Stromal cell of bone marrow (primary cell): ENCODE measurements at regions not wholly inside any gene's neighbourhood (a gene's known extent, or its start where the extent isn't known, plus 50 kb on each side); places are given as distances from the start of the nearest gene placed in this dataset.
"Not testable (repeated sequence)": the region's sequence is repeated elsewhere in the genome, so short reads cannot be mapped to it uniquely, and the experiment has no call there.

ENCODE experiments used
- DNase-seq: peaks from one replicate; pipeline ENCODE4 v3.0.0-alpha.2; 2012; ENCODE audit warnings: low read depth

DNA sequence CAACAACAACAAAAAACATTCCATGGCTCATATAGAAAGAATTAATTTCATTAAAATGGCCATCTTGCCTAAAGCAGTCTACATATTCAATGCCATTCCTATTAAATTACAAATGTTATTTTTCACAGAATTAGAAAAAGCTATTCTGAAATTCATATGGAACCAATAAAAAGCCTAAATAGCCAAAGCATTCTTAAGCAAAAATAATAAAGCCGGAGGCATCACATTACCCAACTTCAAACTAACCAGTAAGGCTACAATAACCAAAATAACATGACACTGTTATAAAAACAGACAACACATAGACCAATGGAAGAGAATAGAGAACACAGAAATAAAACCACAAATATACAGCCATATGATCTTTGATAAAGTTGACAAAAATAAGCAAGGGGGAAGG, 330.4 kb downstream of the KIF20B start:
- no peak for DNase-seq

DNA sequence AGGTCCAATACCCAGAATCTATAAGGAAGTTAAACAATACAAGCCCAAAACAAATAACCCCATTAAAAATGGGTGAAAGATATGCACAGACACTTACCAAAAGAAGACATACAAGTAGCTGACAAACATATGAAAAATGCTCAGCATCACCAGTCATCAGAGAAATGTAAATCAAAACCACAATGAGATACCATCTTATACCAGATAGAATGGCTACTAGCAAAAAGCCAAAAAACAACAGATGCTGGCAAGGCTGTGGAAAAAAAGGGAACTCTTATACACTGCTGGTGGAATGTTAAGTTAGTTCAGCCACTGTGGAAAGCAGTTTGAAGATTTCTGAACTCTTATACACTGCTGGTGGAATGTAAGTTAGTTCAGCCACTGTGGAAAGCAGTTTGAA, 331.1 kb downstream of the KIF20B start:
- no peak for DNase-seq

DNA sequence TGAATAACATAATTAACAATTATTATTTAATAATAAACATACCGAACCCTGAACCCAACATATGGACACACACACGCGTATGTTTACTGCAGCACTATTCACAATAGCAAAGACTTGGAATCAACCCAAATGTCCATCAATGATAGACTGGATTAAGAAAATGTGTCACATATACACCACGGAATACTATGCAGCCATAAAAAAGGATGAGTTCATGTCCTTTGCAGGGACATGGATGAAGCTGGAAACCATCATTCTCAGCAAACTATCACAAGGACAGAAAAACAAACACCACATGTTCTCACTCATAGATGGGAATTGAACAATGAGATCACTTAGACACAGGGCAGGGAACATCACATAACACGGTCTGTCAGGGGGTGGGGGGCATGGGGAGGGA, 333.5 kb downstream of the KIF20B start:
- not testable (repeated sequence) for DNase-seq

DNA sequence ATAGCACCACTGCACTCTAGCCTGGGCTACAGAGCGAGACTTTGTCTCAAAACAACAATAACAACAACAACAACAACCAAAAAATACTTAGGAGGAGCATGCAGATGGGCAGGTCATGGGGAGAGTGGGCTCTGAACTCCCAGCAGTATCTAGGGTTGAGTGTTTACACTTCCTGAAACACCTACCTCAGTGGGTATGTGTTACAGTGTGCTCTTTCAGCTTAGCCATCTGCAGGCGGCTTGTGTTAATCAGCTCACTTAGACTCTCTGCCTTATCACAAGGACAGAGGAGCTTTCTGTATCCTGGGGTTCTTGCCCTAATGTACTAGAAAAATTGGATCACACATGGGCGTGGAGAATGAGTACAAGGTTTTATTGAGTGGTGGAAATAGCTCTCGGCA, 340.2 kb downstream of the KIF20B start:
- no peak for DNase-seq

DNA sequence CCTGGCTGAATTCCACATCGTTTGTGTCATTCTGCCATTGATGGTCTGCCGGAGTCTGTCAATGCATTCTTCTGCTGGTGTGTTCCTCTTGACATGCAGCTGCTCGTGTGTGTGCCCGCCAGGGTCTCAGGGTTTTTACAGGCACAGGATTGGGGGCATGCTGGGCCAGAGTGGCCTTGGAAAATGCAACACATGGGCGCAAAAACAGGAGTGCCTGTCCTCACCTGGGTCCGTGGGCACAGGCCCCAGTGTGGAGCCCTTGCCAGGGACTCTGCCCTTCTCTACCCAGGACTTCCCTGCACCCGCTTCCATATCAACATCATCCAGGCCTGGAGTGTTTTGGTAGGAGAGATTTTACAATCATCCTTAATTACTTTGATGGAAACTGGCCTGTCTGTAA, 340.7 kb downstream of the KIF20B start:
- no peak for DNase-seq

DNA sequence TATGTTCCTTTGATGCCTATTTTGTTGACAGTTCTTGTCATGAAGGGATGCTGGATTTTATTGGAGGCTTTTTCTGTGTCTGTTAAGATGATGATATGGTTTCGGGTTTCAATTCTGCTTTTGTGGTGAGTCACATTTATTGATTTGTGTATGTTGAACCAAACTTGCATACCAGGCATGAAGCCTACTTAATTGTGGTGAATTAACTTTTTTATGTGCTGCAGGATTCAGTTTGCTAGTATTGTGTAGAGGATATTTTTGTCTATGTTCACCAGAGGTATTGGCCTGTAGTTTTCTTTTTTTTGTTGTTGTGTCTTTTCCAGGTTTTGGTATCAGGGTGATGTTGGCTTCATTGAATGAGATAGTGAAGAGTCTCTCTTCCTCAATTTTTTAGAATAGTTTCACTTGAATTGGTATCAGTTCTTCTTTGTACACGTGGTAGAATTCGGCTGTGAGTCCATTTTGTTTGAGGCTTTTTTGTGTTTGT, 345.9 kb downstream of the KIF20B start:
- no peak for DNase-seq

DNA sequence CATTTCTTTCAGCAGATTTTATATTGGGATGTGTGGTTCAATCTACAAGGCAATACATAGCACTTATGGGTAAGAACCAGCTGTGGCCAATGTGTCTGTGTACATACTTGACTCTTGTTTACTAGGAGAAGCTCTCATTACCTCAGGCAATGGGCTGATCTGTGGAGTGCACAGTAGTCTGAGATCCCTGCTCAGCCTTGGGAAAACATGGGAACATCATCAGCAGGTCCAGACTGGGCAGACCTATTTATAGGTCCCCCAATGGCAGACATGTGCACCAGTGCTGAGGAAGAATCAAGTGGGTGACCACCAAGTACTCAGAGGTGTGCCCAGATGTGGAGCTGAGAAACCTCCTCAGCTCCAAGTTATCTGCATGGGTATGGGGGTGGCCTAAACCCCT, 349.7 kb downstream of the KIF20B start:
- no peak for DNase-seq

DNA sequence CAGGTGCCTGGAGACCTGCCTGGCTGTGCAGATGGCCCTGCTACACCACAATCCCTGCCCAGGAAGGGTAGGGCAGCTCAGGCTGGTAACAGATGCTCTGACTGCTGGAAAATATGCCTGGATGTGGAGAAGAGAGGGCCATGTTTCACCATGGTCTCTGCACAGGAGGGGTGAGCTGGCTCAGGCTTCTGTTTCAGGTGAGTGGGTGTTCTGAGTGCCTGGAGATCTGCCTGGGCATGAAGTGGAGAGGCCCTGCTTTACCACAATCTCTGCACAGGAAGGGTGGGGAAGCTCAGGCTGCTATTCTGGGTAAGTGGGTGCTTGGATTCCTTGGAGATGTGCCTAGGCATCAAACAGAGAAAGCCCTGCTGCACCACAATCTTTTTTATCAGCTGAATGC, 350.1 kb downstream of the KIF20B start:
- no peak for DNase-seq

DNA sequence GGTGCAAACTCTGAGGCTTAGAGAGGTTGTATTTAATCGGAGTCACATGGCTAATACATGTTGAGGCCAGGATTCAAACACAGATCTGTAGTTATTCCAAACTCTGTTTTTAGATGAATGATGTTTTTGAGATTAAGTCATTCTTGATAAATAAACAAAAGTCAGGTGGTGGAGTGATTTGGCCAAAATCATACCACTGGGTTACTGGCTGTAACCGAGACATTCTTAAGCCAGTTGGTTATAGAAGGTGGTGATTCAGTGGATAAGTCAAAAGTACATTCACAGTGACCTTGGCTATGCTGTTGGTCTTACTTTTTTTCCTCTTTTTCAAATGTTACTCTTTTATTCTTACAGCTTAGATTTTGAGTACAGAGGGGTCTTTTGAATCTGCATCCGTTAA, 361.4 kb downstream of the KIF20B start:
- no peak for DNase-seq

DNA sequence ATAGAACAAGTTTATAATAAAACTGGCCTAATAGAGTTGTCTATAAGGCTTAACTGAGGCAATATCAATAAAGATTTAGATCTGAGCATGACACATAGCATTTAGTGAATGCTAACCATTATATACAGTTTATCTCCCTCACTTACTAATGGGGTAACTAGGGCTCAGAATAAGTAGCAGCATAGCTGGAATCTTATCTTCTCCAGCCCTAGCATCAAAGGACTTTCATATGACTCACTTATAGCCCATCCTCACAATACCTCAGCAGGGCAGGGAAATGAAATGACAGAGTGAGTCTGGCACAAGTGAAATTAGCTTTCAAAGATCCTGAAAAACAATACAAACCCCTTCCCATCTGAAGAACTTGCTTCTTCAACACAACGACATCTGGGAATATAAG, 362.9 kb downstream of the KIF20B start:
- no peak for DNase-seq

DNA sequence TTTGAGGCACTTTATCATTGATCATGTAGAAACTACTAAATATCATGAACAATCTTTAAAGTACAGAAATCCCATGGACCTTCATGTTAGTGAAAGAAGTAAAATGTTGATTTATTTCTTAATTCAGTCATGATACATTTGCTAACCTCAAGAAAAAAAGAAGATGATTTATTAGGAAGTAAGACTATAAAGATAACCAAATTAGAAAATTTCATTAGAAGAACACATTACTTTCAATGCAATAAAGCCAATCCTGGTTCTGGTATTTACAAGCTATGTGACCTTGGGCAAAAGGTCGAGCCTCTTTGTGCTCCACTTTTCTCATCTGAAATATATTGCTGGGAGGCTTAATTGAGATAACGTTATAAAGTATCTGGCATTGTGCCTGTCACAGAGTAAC, 365.0 kb downstream of the KIF20B start:
- no peak for DNase-seq

DNA sequence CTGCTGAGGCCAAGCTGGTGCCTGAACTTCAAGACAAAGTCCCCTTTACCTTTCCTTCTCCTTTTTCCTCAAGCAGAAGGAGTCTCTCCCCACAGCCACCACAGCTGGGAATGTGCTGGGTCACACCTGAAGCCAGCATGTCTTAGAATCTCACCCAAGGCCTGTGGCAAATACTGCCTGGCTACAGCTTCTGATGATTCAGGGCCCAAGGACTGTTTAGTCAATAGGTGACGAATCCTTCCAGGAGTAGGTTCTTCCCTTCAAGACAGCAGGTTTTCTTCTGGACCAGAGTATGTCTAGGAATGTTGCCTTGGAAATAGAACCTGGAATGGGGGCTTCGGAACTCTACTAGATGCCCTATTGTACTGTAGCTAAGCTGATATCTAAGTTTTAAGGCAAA, 374.6 kb downstream of the KIF20B start:
- no peak for DNase-seq

DNA sequence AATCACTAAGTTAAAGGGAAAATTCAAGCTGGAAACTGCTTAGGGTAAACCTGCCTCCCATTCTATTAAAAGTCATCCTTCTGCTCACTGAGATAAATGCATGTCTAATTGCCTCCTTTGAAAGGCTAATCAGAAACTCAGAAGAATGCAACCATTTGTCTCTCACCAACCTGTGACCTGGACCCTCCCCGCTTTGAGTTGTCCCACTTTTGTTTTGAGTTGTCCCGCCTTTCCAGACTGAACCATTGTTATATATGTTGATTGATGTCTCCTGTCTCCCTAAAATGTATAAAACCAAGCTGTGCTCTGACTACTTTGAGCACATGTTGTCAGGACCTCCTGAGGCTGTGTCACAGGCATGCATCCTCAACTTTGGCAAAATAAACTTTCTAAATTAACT, 378.4 kb downstream of the KIF20B start:
- DNase-seq, result no peak

DNA sequence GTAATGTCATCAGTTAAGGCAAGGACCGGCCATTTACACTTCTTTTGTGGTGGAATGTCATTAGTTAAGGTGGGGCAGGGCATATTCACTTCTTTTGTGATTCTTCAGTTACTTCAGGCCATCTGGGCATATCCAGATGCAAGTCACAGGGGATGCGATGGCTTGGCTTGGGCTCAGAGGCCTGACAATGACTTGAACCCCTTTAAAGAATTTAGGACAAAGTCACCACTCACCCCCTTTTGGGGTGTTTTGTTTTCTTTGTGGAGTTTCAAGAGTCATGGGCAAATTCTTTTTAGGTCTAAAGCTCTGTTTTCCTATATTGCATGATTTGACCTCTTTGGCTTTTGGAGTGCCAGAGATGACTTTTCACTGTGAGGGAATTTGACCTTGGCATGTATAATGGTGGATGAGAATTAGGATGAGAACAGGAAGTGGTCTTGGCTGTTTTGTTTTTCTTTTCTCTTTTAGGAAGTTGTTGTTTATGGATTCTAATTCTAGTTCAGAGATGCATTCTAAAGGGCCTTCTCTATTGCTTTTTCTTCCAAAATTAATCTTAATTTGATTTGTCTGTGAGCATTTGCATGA, 385.3 kb downstream of the KIF20B start:
- DNase-seq, result not testable (repeated sequence)

DNA sequence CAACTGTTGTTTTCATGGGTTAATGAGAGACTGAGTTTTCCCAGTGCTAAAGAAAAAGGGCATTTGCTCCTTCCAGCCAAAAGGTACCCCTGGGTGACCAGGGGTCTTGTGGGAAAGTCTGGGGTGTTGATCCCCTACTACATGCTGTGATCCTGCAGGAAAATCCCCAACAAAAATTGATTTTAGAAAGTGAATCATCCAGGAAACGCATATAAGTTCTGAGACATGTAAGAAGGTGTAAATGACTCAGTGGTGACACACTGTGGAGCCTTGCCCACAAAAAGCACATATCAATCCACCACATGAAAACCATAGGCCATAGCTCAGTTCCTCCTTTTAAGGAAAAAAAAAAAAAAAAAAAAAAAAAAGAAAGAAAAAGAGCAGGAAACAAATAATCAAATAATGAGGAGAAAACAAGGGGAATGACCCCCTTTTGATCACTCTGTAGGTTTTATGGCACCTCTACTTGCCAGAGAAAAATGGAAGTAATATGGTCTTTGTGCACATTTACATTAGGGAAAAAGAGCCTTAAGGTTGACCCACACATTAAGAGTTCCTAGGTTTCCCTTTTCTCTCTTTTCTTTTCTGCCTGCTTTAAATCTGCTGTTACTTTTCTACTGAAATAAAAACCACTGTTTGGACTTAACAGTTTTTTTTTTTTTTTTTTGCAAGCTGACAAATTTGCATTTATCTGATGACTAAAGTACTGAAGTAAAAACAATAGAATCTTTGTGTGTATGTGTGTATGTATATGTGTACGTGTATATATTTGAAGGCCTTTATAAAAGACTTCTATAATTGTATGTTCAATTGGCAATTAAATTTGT, 386.0 kb downstream of the KIF20B start:
- peak; percentile 48 for DNase-seq

DNA sequence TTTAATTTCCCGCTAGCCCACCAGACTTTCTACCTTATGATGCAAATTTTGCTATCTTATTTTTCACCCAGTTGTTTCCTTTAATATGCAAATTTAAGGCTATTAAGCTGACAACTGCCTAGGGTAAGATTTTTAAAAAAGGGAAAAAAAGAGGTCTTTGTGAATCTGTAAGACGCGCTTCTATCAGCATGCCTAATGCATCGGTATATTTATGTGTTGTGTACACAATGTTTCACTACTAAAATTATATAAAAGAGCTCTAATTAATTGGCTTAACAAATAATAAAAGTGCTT, 386.6 kb downstream of the KIF20B start:
- DNase-seq, result no peak

DNA sequence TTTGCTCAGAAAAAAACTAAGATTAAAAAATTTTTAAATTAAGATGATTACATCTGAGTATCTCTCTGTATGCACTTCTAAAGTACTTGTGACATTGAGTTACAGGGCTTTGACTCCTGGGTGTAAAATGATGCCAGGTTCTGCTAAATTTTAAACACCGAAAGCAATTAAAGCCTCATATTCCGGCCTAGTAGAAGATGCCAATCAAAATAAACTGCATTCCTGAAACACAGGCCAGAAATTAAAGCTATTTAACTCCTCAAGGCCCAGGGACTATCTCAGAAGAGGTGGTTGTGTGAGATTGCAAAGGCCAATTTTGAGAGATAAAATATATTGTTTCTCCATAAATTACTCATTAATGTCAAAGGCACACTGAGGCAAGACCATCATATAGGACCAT, 388.3 kb downstream of the KIF20B start:
- no peak for DNase-seq

DNA sequence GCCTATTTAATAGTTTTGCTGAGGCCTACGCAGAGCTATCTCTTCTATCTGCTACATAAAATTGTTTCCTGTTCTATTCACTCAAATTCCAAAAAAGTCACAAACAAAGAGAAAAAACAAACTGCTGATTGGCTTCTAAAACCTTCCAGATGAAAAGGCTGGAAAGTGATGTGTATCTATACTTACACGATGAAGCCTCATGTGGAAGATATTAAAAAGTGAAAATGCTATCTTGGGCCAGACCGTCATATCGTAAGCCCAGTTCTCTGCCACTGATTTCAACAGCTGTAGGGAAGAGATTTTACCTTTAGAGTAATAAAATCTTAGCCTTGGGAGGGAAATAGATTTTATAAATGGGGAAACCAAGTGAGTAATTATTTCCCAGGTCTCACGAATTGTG, 394.8 kb downstream of the KIF20B start:
- no peak for DNase-seq

DNA sequence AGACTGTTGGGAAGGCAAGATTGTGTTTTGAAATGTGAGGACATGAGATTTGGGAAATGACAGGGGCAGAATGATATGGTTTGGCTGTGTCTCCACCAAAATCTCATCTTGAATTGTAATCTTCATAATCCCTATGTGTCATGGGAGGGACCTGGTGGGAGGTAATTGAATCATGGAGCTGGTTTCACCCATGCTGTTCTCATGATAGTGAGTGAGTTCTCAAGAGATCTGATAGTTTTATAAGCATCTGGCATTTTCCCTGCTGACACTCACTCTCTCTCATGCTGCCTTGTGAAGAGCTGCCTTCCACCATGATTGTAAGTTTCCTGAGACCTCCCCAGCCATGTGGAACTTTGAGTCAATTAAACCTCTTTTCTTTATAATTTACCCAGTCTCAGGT, 406.2 kb downstream of the KIF20B start:
- DNase-seq, result not testable (repeated sequence)

DNA sequence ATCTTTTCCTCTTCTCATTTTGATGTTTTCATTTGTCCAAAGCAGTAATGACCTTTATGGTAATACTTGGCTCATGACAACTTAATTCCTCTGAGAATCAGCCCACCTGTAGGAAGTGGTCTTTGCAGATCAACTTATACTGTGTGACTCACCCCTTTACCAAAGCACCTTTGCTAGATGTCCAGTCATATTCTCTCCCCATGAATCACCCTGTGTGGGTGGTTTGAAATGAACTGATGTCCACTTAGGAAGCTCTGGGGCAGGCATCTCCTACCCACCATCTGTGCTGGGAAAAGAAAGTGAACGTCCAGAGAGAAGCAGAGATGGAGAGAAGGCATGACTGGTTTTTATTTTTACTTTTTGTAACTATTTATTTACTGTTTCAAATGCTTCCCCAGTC, 410.3 kb downstream of the KIF20B start:
- no peak for DNase-seq

DNA sequence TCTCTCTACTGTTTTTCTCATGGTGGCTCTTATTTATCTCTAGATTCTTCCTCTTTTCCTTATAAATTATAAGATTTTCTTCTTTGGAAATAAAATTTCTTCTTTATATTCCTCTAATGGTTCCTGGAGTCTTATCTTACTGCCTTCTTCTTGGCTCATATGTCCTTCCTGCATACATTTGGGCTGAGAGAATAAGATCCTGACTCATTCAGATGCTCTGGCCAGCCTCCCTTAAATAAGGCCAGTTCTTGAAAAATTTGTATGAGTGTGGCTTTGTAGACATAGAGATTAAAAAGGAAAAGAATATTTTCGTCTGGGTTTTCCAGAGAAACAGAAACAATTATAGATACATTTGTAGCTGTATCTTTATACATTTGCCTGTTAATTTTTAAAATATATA, 411.3 kb downstream of the KIF20B start:
- no peak for DNase-seq

DNA sequence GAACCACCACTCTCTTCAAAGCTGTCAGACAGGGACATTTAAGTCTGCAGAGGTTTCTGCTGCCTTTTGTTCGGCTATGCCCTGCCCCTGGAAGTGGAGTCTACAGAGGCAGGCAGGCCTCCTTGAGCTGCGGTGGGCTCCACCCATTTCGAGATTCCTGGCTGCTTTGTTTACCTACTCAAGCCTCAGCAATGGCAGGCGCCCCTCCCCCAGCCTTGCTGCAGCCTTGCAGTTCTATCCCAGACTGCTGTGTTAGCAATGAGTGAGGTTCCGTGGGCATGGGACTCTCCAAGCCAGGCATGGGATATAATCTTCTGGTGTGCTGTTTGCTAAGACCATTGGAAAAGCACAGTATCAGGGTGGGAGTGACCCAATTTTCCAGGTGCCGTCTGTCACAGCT, 417.2 kb downstream of the KIF20B start:
- DNase-seq, result not testable (repeated sequence)

DNA sequence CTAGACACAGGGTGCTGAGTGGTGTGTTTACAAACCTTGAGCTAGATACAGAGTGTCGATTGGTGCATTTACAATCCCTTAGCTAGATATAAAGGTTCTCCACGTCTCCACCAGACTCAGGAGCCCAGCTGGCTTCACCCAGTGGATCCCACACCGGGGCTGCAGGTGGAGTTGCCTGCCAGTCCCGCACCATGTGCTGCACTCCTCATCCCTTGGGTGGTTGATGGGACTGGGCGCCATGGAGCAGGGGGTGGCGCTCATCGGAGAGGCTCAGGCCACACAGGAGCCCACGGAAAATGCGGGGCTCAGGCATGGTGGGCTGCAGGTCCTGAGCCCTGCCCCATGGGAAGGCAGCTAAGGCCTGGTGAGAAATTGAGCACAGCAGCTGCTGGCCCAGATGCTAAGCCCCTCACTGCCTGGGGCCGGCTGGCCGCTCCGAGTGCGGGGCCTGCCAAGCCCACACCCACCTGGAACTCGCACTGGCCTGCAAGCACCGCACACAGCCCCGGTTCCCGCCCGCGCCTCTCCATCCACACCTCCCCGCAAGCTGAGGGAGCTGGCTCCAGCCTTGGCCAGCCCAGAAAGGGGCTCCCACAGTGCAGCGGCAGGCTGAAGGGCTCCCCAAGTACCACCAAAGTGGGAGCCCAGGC, 418.4 kb downstream of the KIF20B start:
- not testable (repeated sequence) for DNase-seq
